D721Med (cell line): ENCODE measurements at regions not wholly inside any gene's neighbourhood (a gene's known extent, or its start where the extent isn't known, plus 50 kb on each side); places are given as distances from the start of the nearest gene placed in this dataset.

Experiments
- DNase-seq: peaks from one replicate; pipeline ENCODE4 v3.0.0; 2011; ENCODE audit warnings: low spot score; ENCODE audit not compliant: insufficient read length
- FAIRE-seq: peaks from 2 replicates; lab custom pipeline; 2011; peaks lifted over from hg19 to GRCh38; lab: Jason Lieb, UNC
- TF ChIP-seq, protein P1 (sequence below): IDR thresholded peaks from 2 replicates; pipeline ENCODE4 v1.5.1; 2012; ENCODE audit warnings: mild to moderate bottlenecking, control low read depth; ENCODE audit not compliant: insufficient read depth; ENCODE audit errors: missing control alignments

- TF ChIP-seq, protein P1, sequence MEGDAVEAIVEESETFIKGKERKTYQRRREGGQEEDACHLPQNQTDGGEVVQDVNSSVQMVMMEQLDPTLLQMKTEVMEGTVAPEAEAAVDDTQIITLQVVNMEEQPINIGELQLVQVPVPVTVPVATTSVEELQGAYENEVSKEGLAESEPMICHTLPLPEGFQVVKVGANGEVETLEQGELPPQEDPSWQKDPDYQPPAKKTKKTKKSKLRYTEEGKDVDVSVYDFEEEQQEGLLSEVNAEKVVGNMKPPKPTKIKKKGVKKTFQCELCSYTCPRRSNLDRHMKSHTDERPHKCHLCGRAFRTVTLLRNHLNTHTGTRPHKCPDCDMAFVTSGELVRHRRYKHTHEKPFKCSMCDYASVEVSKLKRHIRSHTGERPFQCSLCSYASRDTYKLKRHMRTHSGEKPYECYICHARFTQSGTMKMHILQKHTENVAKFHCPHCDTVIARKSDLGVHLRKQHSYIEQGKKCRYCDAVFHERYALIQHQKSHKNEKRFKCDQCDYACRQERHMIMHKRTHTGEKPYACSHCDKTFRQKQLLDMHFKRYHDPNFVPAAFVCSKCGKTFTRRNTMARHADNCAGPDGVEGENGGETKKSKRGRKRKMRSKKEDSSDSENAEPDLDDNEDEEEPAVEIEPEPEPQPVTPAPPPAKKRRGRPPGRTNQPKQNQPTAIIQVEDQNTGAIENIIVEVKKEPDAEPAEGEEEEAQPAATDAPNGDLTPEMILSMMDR: no peak
- DNase-seq (no peak), FAIRE-seq (no peak)
These were observed 212.6 kb upstream of the HABP2 start for GRCh38 chr10:113340282-113340681.

DNA sequence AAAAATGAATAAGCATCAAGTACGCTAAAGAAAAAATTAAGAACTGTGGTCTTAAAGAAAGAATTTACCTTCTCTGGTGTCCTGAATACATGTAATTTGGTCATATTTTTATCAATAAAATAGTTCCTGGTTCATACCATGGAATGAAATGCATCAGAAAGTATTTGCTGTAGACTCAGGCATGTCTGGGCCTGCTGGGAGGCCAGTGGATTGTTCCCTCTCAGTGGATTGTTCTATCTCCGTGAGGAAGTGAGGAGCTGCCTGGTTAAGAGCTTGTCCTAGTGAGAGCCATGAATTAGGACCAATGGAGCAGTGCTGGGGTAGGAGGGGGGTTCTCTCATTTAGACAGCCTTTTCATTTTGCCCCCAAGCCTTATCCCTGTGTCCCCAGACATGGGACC, 211.7 kb upstream of the HABP2 start:
- FAIRE-seq (no peak), DNase-seq (no peak)
- TF ChIP-seq, protein P1: no peak

- no peak for FAIRE-seq
- TF ChIP-seq, protein P1: no peak
- no peak for DNase-seq
These were observed 206.8 kb upstream of the HABP2 start for GRCh38 chr10:113345826-113346624.

DNA sequence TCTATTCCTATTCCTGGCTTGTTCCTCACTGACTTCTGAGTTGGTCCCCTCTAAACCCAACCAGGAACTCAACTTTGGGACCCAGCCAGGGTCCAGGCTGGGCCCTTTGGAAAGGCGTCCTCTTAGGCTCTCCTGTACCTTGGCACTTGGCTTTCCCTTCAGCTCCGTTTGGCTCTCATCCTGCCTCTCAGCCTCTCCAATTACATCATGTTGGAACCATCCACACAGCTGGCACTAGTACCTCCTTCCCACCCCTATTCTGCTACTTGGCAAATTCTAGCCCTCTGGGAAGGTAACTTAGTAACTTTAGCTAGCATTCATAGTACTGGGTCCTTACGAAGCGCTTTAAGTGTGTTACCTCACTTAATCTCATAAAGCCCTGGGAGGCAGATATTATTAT, 205.3 kb upstream of the HABP2 start:
- FAIRE-seq (no peak), DNase-seq (no peak)
- TF ChIP-seq, protein P1: no peak

DNA sequence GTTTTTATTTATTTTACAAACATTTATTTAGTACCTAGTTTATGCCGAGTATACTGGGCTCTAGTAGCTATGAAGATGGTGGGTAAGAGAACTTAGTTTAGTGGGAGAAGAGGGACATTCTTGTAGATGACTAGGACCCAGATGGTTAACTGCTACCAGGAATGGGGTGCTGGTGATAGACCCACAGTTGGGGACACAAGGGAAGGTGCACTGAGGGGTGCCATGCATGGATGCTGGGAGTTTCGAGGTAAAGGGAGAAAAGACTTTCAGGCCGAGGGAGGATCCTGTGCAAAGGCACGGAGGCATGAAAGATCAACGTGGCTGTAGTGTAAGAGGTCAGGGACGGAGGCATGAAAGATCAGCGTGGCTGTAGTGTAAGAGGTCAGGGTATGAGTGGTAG, 204.2 kb upstream of the HABP2 start:
- DNase-seq (no peak), FAIRE-seq (no peak)
- TF ChIP-seq, protein P1: no peak

GRCh38 chr10:113350311-113351040, 202.4 kb upstream of the HABP2 start:
- DNase-seq (no peak), FAIRE-seq (no peak)
- TF ChIP-seq, protein P1: no peak

DNA sequence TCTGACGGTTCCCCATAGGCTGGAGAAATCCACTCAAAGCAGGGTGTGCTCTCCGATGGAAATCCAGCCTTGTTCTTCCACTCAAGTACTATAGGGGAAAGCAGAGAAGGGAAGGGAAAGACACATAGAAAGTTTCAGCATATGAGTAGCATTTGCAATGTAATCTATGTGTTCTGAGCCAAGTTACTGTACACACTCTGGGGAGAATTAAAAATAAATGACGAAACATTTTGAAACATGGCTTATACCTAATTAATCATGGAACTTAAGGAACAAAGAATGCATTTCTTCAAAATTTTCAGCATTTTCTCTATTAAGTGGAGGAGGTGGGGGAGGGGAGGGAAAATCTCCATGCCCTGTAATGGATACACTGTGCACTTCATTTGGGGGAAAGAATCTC, 198.1 kb upstream of the HABP2 start:
- TF ChIP-seq, protein P1: no peak
- FAIRE-seq (no peak), DNase-seq (no peak)
